Endothelial cell of umbilical vein (primary cell): ENCODE measurements at regions not wholly inside any gene's neighbourhood (a gene's known extent, or its start where the extent isn't known, plus 50 kb on each side); places are given as distances from the start of the nearest gene placed in this dataset.

Experiments
- BruUV-seq: library from RNA; stranded (reverse); fragments of 400-500 nt; replicated peaks from 2 replicates; lab custom pipeline; 2021; lab: Mats Ljungman, UMichigan
- CTCF ChIA-PET: fragments of 300-600, 350-600 bp; sonication (Branson Sonifier 250); formaldehyde crosslinking; loops from one replicate; lab custom pipeline; 2021; ENCODE audit warnings: antibody characterized with exemption, inconsistent platforms; lab: Charles Lee
- POLR2A ChIA-PET: fragments of 300-600, 350-600 bp; sonication (Branson Sonifier 250); formaldehyde crosslinking; loops from one replicate; lab custom pipeline; 2021; ENCODE audit warnings: antibody characterized with exemption, inconsistent platforms; lab: Charles Lee
- DNase-seq: peaks from one replicate; pipeline ENCODE4 v3.0.0-alpha.2; 2011; ENCODE audit warnings: low read depth, low spot score
- FAIRE-seq: peaks from 2 replicates; lab custom pipeline; 2011; peaks lifted over from hg19 to GRCh38; lab: Jason Lieb, UNC
- H2AFZ ChIP-seq: 2 replicates; pipeline ENCODE4 v1.6.0; 2012; ENCODE audit warnings: low read depth, low read length, control low read depth, inconsistent platforms
- H3K27ac ChIP-seq: 2 replicates; pipeline ENCODE4 v1.5.1; 2011; ENCODE audit warnings: low read depth, mild to moderate bottlenecking, control low read depth, low read length, moderate library complexity; ENCODE audit not compliant: insufficient read depth
- H3K27me3 ChIP-seq, 2 experiments: 2 replicates each; pipeline versions ENCODE4 v1.6.0 to v1.6.1; 2011; ENCODE audit warnings: low read length in 2 of 2, mixed read lengths in 1 of 2; ENCODE audit not compliant: control insufficient read depth in 2 of 2, insufficient read depth in 2 of 2
- H3K36me3 ChIP-seq, 2 experiments: 2 replicates in 1 of 2; 3 replicates in 1 of 2; pipeline ENCODE4 v1.5.1; 2011; ENCODE audit warnings: low read length in 2 of 2, mild to moderate bottlenecking in 1 of 2, moderate library complexity in 1 of 2; ENCODE audit not compliant: control insufficient read depth in 2 of 2, insufficient read depth in 2 of 2; ENCODE audit errors: extremely low read depth in 1 of 2
- H3K4me1 ChIP-seq: 3 replicates; pipeline ENCODE4 v1.5.1; 2011; ENCODE audit warnings: mild to moderate bottlenecking, low read length; ENCODE audit not compliant: control insufficient read depth, insufficient read depth; ENCODE audit errors: extremely low read depth
- H3K4me2 ChIP-seq: 2 replicates; pipeline ENCODE4 v1.6.1; 2011; ENCODE audit warnings: low read length, control low read depth, mixed read lengths; ENCODE audit not compliant: insufficient read depth
- H3K4me3 ChIP-seq, 3 experiments: fragments of 200-600 bp in 1 of 3; sonication (generic), shearing (Covaris generic) in 1 of 3; replicated peaks in 1 of 3; 2 replicates each; pipeline ENCODE4 v1.5.1; 2011 to 2016; ENCODE audit warnings: control low read depth in 3 of 3, low read length in 3 of 3, mild to moderate bottlenecking in 2 of 3, inconsistent platforms in 1 of 3, low read depth in 1 of 3, moderate library complexity in 1 of 3; ENCODE audit not compliant: insufficient read depth in 1 of 3
- H3K79me2 ChIP-seq: 2 replicates; pipeline ENCODE4 v1.6.0; 2012; ENCODE audit warnings: low read length, inconsistent platforms; ENCODE audit not compliant: control insufficient read depth, insufficient read depth
- H3K9ac ChIP-seq: replicated peaks from 2 replicates; pipeline ENCODE3; 2011; ENCODE audit warnings: low read length, control low read depth; ENCODE audit not compliant: insufficient read depth; ENCODE audit errors: extremely low read depth
- H3K9me1 ChIP-seq: replicated peaks from 3 replicates; pipeline ENCODE4 v1.6.0; 2011; ENCODE audit warnings: mild to moderate bottlenecking, low read length; ENCODE audit not compliant: control insufficient read depth, insufficient read depth; ENCODE audit errors: extremely low read depth
- H3K9me3 ChIP-seq: replicated peaks from 2 replicates; pipeline ENCODE4 v1.5.1; 2012; ENCODE audit warnings: low read length, inconsistent platforms; ENCODE audit not compliant: control insufficient read depth, insufficient read depth
- H4K20me1 ChIP-seq: replicated peaks from 2 replicates; pipeline ENCODE3; 2011; ENCODE audit warnings: mild to moderate bottlenecking, low read length; ENCODE audit not compliant: control insufficient read depth, insufficient read depth; ENCODE audit errors: extremely low read depth
- EZH2 ChIP-seq: IDR thresholded peaks from 2 replicates; pipeline ENCODE4 v1.6.1; 2012; ENCODE audit warnings: borderline replicate concordance, low read depth, mild to moderate bottlenecking, moderate library complexity, low read length, inconsistent platforms; ENCODE audit not compliant: severe bottlenecking
- FOS ChIP-seq: IDR thresholded peaks from 2 replicates; pipeline ENCODE4 v1.6.1; 2011; ENCODE audit warnings: mild to moderate bottlenecking, low read length, moderate library complexity, borderline replicate concordance; ENCODE audit not compliant: insufficient read depth
- GATA2 ChIP-seq: IDR thresholded peaks from 2 replicates; pipeline ENCODE4 v1.7.0; 2011; ENCODE audit warnings: low read depth, mild to moderate bottlenecking, moderate library complexity, mixed read lengths, low read length; ENCODE audit not compliant: insufficient read length, insufficient read depth
- JUN ChIP-seq: IDR thresholded peaks from 2 replicates; pipeline ENCODE4 v1.6.1; 2011; ENCODE audit warnings: borderline replicate concordance, low read depth; ENCODE audit not compliant: insufficient read length, insufficient read depth
- MAX ChIP-seq: IDR thresholded peaks from 2 replicates; pipeline ENCODE4 v1.6.1; 2011; ENCODE audit not compliant: insufficient read depth, insufficient read length
- MYC ChIP-seq: IDR thresholded peaks from one replicate; pipeline ENCODE4 v1.6.1; 2011; ENCODE audit warnings: mild to moderate bottlenecking, low read depth, low read length
- POLR2A ChIP-seq: IDR thresholded peaks from 2 replicates; pipeline ENCODE4 v1.6.1; 2012; ENCODE audit warnings: low read depth, mild to moderate bottlenecking, control low read depth, low read length
- POLR2AphosphoS5 ChIP-seq: IDR thresholded peaks from 2 replicates; pipeline ENCODE4 v1.6.1; 2012; ENCODE audit warnings: low read depth, mild to moderate bottlenecking, control low read depth, low read length, moderate library complexity; ENCODE audit not compliant: insufficient read depth
- dilution Hi-C: fragments of 300-500 bp; cut with MboI; formaldehyde crosslinking; loops from one replicate; pipeline ENCODE4 v1.15.0; 2019; ENCODE audit warnings: low sequenced_read_pairs; ENCODE audit not compliant: extremely low pct_ligation_motif_present
- intact Hi-C: fragments of 100-400 bp; cut with micrococcal nuclease; formaldehyde crosslinking; loops from one replicate; pipeline ENCODE4 v1.10.0; 2022
- TF ChIP-seq, protein P1 (sequence below), 2 donors: IDR thresholded peaks; 1 replicate in 1 of 2; 2 replicates in 1 of 2; pipeline ENCODE4 v1.5.1; 2011; ENCODE audit warnings: low read length in 2 of 2, mild to moderate bottlenecking in 2 of 2, moderate library complexity in 2 of 2, control low read depth in 1 of 2, inconsistent platforms in 1 of 2, low read depth in 1 of 2; ENCODE audit not compliant: insufficient read depth in 1 of 2; ENCODE audit errors: extremely low read depth in 1 of 2

DNA sequence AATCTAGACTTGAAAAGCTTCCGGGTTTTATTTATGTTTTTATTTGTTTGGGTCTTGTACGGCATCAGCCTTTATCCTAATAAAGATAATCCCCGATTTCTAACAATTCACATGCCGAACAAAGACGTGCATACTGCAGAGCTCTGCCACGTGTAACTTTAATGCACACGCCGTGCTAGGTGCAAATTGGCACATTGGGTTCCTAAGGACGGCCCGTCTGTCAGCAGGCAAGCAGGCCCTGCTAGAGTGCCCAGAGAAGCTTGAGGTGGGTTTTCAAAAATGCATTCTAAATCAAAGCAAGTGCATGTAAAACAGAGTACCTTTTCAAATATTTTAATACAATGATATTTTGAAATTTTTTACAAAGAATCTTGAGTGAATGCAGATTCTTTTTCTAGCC lies 806.4 kb upstream of the POU3F3 start:
- intact Hi-C loops, result no loop called here
- no peak overlapping the region for H3K4me3 ChIP-seq
- H3K9me3 ChIP-seq, result peaks cover 3% of the 10 kb centered on the region
- ChIA-PET CTCF (no interaction called here), POLR2A (no interaction called here)
- TF ChIP-seq, protein P1, sequence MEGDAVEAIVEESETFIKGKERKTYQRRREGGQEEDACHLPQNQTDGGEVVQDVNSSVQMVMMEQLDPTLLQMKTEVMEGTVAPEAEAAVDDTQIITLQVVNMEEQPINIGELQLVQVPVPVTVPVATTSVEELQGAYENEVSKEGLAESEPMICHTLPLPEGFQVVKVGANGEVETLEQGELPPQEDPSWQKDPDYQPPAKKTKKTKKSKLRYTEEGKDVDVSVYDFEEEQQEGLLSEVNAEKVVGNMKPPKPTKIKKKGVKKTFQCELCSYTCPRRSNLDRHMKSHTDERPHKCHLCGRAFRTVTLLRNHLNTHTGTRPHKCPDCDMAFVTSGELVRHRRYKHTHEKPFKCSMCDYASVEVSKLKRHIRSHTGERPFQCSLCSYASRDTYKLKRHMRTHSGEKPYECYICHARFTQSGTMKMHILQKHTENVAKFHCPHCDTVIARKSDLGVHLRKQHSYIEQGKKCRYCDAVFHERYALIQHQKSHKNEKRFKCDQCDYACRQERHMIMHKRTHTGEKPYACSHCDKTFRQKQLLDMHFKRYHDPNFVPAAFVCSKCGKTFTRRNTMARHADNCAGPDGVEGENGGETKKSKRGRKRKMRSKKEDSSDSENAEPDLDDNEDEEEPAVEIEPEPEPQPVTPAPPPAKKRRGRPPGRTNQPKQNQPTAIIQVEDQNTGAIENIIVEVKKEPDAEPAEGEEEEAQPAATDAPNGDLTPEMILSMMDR (IDR thresholded peaks at IDR 0.05; ENCODE audit: extremely low read depth in 1 of 2, insufficient read depth in 1 of 2, low read depth in 1 of 2, low read length in 2 of 2), result no peak
- TF ChIP-seq FOS, result no peak
- TF ChIP-seq POLR2A, result no peak
- no peak for TF ChIP-seq MYC
- TF ChIP-seq JUN, result no peak
- no peak for TF ChIP-seq MAX
- TF ChIP-seq POLR2AphosphoS5, result no peak
- no peak for TF ChIP-seq EZH2
- no peak for TF ChIP-seq GATA2
- no peaks in the 10 kb centered on the region for H3K36me3 ChIP-seq
- no peaks in the 10 kb centered on the region for H4K20me1 ChIP-seq
- FAIRE-seq (no peak), DNase-seq (no peak)
- dilution Hi-C loops, result no loop called here
- H3K79me2 ChIP-seq, result no peaks in the 10 kb centered on the region
- H3K27ac ChIP-seq, result no peak overlapping the region
- no peak overlapping the region for H3K9ac ChIP-seq
- H3K9me1 ChIP-seq, result no peaks in the 10 kb centered on the region
- no peak overlapping the region for H2AFZ ChIP-seq
- no TSS peak for BruUV-seq
- no peak overlapping the region for H3K4me2 ChIP-seq
- no peaks in the 10 kb centered on the region for H3K27me3 ChIP-seq
- H3K4me1 ChIP-seq, result no peaks in the 10 kb centered on the region
